Suprapubic skin (tissue), 4 donors: ENCODE measurements at regions not wholly inside any gene's neighbourhood (a gene's known extent, or its start where the extent isn't known, plus 50 kb on each side); places are given as distances from the start of the nearest gene placed in this dataset.

Experiments
- EP300 ChIP-seq: sonication (generic); formaldehyde crosslinking; IDR thresholded peaks from one replicate; pipeline ENCODE4 v1.6.1; 2017; ENCODE audit warnings: antibody characterized with exemption
- POLR2A ChIP-seq, 2 donors: fragments of 450-650 bp; IDR thresholded peaks; one replicate each; pipeline ENCODE4 v1.6.1; 2017; ENCODE audit warnings: antibody characterized with exemption in 2 of 2, mild to moderate bottlenecking in 2 of 2, moderate library complexity in 2 of 2
- POLR2AphosphoS5 ChIP-seq, 3 donors: sonication (generic); formaldehyde crosslinking; IDR thresholded peaks; one replicate each; pipeline ENCODE4 v1.6.1; 2017; ENCODE audit warnings: antibody characterized with exemption in 3 of 3
- TF ChIP-seq, protein P1 (sequence below), 2 donors: fragments of 200-600 bp in 1 of 2; fragments of 450-650 bp in 1 of 2; sonication (generic) in 1 of 2; IDR thresholded peaks; one replicate each; pipeline ENCODE4 v1.5.1; 2016 to 2019; ENCODE audit warnings: antibody characterized with exemption in 2 of 2, mild to moderate bottlenecking in 1 of 2, moderate library complexity in 1 of 2

DNA sequence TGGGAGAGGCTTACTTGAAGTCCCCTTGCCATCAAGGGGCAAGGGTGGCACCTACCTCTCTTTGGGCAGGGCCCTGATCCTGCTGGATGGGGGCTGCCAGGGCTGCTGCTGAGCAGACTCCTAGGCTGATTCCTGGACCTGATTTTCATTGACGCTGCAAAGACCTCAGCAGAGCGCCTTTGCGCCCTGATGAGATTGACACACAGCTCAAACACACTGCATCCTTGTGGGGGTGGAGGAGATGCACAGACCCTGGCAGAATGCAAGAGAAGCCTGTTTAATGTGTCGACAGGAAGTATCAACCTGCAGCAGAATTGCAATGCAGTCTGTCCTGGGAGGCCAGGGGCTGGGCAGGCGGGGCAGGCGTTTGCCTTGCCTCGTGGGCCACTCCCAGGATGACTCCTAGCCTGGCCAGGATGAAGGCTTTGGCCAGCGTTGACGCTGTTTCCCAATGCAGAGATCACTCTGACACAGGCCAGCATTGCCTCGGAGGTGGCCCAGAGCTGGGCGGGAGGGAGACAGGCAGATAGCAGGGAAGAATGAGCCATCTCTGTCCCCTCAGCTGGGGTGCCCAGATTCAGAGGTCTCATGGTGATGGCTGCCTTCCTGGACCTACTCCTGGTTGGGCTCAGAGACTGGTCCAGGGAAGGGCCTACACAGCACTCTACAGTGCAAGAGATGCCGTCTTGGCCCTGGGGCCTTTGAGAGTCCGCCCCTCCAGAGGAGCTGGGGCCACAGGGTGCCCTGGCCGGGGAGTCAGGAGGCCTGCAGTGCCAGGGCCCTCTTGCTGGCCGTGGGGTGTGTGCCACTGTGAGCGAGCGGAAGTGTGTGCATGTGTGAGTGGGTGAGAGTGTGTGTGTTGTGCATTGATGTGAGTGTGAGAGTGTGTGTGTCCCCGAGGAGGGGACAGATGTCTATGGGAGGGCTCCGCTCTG lies 108.3 kb downstream of the KIF26A start:
- TF ChIP-seq, protein P1, sequence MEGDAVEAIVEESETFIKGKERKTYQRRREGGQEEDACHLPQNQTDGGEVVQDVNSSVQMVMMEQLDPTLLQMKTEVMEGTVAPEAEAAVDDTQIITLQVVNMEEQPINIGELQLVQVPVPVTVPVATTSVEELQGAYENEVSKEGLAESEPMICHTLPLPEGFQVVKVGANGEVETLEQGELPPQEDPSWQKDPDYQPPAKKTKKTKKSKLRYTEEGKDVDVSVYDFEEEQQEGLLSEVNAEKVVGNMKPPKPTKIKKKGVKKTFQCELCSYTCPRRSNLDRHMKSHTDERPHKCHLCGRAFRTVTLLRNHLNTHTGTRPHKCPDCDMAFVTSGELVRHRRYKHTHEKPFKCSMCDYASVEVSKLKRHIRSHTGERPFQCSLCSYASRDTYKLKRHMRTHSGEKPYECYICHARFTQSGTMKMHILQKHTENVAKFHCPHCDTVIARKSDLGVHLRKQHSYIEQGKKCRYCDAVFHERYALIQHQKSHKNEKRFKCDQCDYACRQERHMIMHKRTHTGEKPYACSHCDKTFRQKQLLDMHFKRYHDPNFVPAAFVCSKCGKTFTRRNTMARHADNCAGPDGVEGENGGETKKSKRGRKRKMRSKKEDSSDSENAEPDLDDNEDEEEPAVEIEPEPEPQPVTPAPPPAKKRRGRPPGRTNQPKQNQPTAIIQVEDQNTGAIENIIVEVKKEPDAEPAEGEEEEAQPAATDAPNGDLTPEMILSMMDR (IDR thresholded peaks at IDR 0.05) = no peak
- TF ChIP-seq POLR2A (IDR thresholded peaks at IDR 0.05) = no peak
- TF ChIP-seq POLR2AphosphoS5 (IDR thresholded peaks at IDR 0.05) = no peak
- no peak for TF ChIP-seq EP300
